Sigmoid colon (tissue), 6 donors: ENCODE measurements at regions not wholly inside any gene's neighbourhood (a gene's known extent, or its start where the extent isn't known, plus 50 kb on each side); places are given as distances from the start of the nearest gene placed in this dataset.

Source experiments
- DNase-seq: peaks from one replicate; pipeline ENCODE4 v3.0.0-alpha.2; 2019
- H3K27ac ChIP-seq, 4 donors: fragments of 200-600 bp; sonication (generic); one replicate each; pipeline ENCODE4 v1.5.1; 2016 to 2019; ENCODE audit warnings: mild to moderate bottlenecking in 1 of 4
- H3K27me3 ChIP-seq, 3 donors: fragments of 200-600 bp; sonication (generic); one replicate each; pipeline ENCODE4 v1.5.1; 2019; ENCODE audit warnings: mild to moderate bottlenecking in 1 of 3
- H3K36me3 ChIP-seq, 4 donors: fragments of 200-600 bp; sonication (generic); one replicate each; pipeline ENCODE4 v1.5.1; 2016 to 2019
- H3K4me1 ChIP-seq, 4 donors: fragments of 200-600 bp; sonication (generic); one replicate each; pipeline ENCODE4 v1.5.1; 2017 to 2019
- H3K4me3 ChIP-seq, 4 donors: fragments of 200-600 bp; sonication (generic); one replicate each; pipeline ENCODE4 v1.5.1; 2017 to 2019; ENCODE audit warnings: mild to moderate bottlenecking in 2 of 4, moderate library complexity in 1 of 4
- H3K9me3 ChIP-seq, 4 donors: fragments of 200-600 bp in 3 of 4; sonication (generic) in 3 of 4; one replicate each; pipeline versions ENCODE4 v1.5.1 to v1.6.1; 2013 to 2019
- CTCF ChIP-seq, 4 experiments: fragments of 450-650 bp in 3 of 4; fragments of 200-600 bp in 1 of 4; IDR thresholded peaks; one replicate each; pipeline ENCODE4 v1.5.1; 2016 to 2019; ENCODE audit warnings: antibody characterized with exemption in 4 of 4, mild to moderate bottlenecking in 3 of 4, moderate library complexity in 2 of 4
- EP300 ChIP-seq, 4 donors: sonication (generic); formaldehyde crosslinking; IDR thresholded peaks; one replicate each; pipeline ENCODE4 v1.6.1; 2017; ENCODE audit warnings: antibody characterized with exemption in 4 of 4
- POLR2A ChIP-seq, 2 donors: fragments of 450-650 bp; IDR thresholded peaks; one replicate each; pipeline ENCODE4 v1.6.1; 2016; ENCODE audit warnings: antibody characterized with exemption in 2 of 2, mild to moderate bottlenecking in 2 of 2, moderate library complexity in 2 of 2
- POLR2AphosphoS5 ChIP-seq, 4 donors: sonication (generic); formaldehyde crosslinking; IDR thresholded peaks; one replicate each; pipeline ENCODE4 v1.6.1; 2017; ENCODE audit warnings: antibody characterized with exemption in 4 of 4
- WGBS, 2 donors: extraction: QIAGEN DNeasy Blood & Tissue Kit; methylation state at CpG; one replicate each; pipeline ENCODE4 v1.1.7; 2013; 5-methylcytosine and 5-hydroxymethylcytosine counted together
- intact Hi-C: fragments of 100-400 bp; cut with DNase I; formaldehyde crosslinking; loops from one replicate; pipeline ENCODE4 v1.15.1; 2023
- donor health status: healthy with polysubstance abuse.
- donor health status: healthy.

- intact Hi-C loops = loop anchor here (5.0 kb wide), 2 partner anchors 98 to 188 kb away; partner anchors contain the start of gene THBS1
- Histone ChIP-seq H3K36me3 (no peaks in the 10 kb centered on the region), H3K27me3 (no peaks in the 10 kb centered on the region), H3K27ac (no peak overlapping the region), H3K9me3 (no peaks in the 10 kb centered on the region), H3K4me1 (peaks cover 0 to 29% (median 15%) of the 10 kb centered on the region in 4 donors), H3K4me3 (no peak overlapping the region)
- no peak for TF ChIP-seq POLR2A (IDR thresholded peaks at IDR 0.05)
- no peak for TF ChIP-seq CTCF (IDR thresholded peaks at IDR 0.05)
- no peak for TF ChIP-seq POLR2AphosphoS5 (IDR thresholded peaks at IDR 0.05)
- TF ChIP-seq EP300 (IDR thresholded peaks at IDR 0.05) = no peak
- no peak for DNase-seq
Observed at GRCh38 chr15:39394496-39394895, 186.4 kb upstream of the THBS1 start.

- no peak overlapping the region for H3K4me3 ChIP-seq
- H3K4me1 ChIP-seq = peaks cover 0 to 29% (median 18%) of the 10 kb centered on the region in 4 donors
- TF ChIP-seq CTCF (IDR thresholded peaks at IDR 0.05) (no peak), POLR2AphosphoS5 (IDR thresholded peaks at IDR 0.05) (no peak), EP300 (IDR thresholded peaks at IDR 0.05) (peak in 3 of 4 donors; percentile 34 to 57 (median 53)), POLR2A (IDR thresholded peaks at IDR 0.05) (no peak)
- no peaks in the 10 kb centered on the region for H3K36me3 ChIP-seq
- intact Hi-C loops = no loop called here
- no peaks in the 10 kb centered on the region for H3K9me3 ChIP-seq
- no peaks in the 10 kb centered on the region for H3K27me3 ChIP-seq
- H3K27ac ChIP-seq = no peak overlapping the region
- DNase-seq = no peak
- WGBS, 2 donors = 89 to 95% methylated on average over 8 of the region's 8 CpGs
Observed at GRCh38 chr15:39396979-39397615, 183.8 kb upstream of the THBS1 start.

GRCh38 chr15:39397883-39398282 is 183.0 kb upstream of the THBS1 start:
- H3K9me3 ChIP-seq = no peaks in the 10 kb centered on the region
- DNase-seq = no peak
- intact Hi-C loops = no loop called here

GRCh38 chr15:39399600-39399999 is 181.3 kb upstream of the THBS1 start:
- intact Hi-C loops = no loop called here
- 94 to 97% methylated on average over 2 of the region's 2 CpGs for WGBS, 2 donors
- Histone ChIP-seq H3K9me3 (no peaks in the 10 kb centered on the region), H3K4me1 (peaks cover 0 to 22% (median 14%) of the 10 kb centered on the region in 4 donors), H3K4me3 (no peak overlapping the region), H3K27ac (peak overlapping the region in 1 of 4 donors; percentile 65), H3K27me3 (no peaks in the 10 kb centered on the region), H3K36me3 (no peaks in the 10 kb centered on the region)
- no peak for DNase-seq
- no peak for TF ChIP-seq EP300 (IDR thresholded peaks at IDR 0.05)
- no peak for TF ChIP-seq POLR2AphosphoS5 (IDR thresholded peaks at IDR 0.05)
- TF ChIP-seq CTCF (IDR thresholded peaks at IDR 0.05) = no peak

More at GRCh38 chr15:39397883-39398282, 183.0 kb upstream of the THBS1 start:
- no peak overlapping the region for H3K4me3 ChIP-seq
- no peaks in the 10 kb centered on the region for H3K27me3 ChIP-seq
- TF ChIP-seq POLR2A (IDR thresholded peaks at IDR 0.05) (no peak), POLR2AphosphoS5 (IDR thresholded peaks at IDR 0.05) (no peak), CTCF (IDR thresholded peaks at IDR 0.05) (no peak), EP300 (IDR thresholded peaks at IDR 0.05) (no peak)
- no peaks in the 10 kb centered on the region for H3K36me3 ChIP-seq
- no peak overlapping the region for H3K27ac ChIP-seq
- H3K4me1 ChIP-seq = peaks cover 0 to 21% (median 15%) of the 10 kb centered on the region in 4 donors
- 91 to 97% methylated on average over 3 of the region's 3 CpGs for WGBS, 2 donors

- Histone ChIP-seq H3K36me3 (no peaks in the 10 kb centered on the region), H3K9me3 (no peaks in the 10 kb centered on the region), H3K27me3 (no peaks in the 10 kb centered on the region), H3K4me1 (peaks cover 0 to 22% (median 14%) of the 10 kb centered on the region in 4 donors), H3K27ac (peak overlapping the region in 2 of 4 donors; percentile 60 to 65), H3K4me3 (no peak overlapping the region)
- TF ChIP-seq EP300 (IDR thresholded peaks at IDR 0.05) (no peak), POLR2A (IDR thresholded peaks at IDR 0.05) (no peak), CTCF (IDR thresholded peaks at IDR 0.05) (no peak), POLR2AphosphoS5 (IDR thresholded peaks at IDR 0.05) (no peak)
- intact Hi-C loops = loop anchor here (10.0 kb wide), 1 partner anchor 535 kb away; the partner anchor contains the start of gene EIF2AK4
- no peak for DNase-seq
- WGBS, 2 donors = 95 to 100% methylated on average over 1 of the region's 1 CpG
Observed at GRCh38 chr15:39400002-39400401, 180.9 kb upstream of the THBS1 start.
